Right hindlimb (tissue), 1 donor: ENCODE measurements at regions not wholly inside any gene's neighbourhood (a gene's known extent, or its start where the extent isn't known, plus 50 kb on each side); places are given as distances from the start of the nearest gene placed in this dataset.

ENCODE experiments used
- DNase-seq: peaks from one replicate; pipeline ENCODE4 v3.0.0-alpha.2; 2018

GRCh38 chr3:99499235-99500158 lies 138.9 kb upstream of the COL8A1 start:
- peak; percentile 42 for DNase-seq

- no peak for DNase-seq
Measured at GRCh38 chr3:99498550-99499234, 139.7 kb upstream of the COL8A1 start.

GRCh38 chr3:99487894-99488293 lies 150.5 kb upstream of the COL8A1 start:
- DNase-seq: no peak

DNA sequence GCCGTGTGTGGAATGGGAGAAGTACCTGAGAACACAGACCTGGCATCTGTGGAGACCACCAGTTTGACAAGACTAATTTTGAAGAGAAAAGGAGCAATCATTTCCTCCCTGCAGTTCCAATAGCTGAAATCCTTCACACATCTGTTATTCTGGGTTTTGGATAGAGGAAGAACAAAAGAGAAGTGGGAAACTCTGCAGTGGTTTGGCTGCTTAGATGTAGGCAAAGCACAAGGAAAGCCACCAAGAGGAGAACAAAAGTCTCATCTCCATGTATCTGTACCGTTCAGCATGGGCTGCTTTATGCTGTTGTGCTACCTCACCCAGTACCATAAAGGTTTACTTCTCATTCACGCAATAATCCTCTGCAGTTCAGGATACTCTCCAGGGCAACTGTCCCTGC lies 153.1 kb upstream of the COL8A1 start:
- DNase-seq: no peak

DNA sequence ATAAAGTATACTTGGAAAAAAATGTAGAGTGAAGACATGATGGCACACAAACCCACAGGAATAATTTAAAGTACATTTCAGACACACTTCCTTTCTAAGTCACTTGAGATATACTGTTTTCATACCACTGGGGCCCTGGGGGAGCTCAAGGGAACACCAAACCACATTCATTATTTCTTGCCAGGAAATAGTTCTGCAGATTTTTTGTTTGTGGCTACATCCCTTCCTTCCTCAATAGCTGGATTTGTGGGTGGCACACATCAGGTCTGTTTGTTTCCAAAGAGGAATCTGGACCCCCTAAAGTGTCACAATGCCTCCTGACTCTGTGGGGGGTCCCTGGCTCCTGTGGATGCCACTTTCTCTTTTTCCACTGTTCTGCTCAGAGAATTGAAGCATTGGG lies 153.5 kb upstream of the COL8A1 start:
- no peak for DNase-seq

DNA sequence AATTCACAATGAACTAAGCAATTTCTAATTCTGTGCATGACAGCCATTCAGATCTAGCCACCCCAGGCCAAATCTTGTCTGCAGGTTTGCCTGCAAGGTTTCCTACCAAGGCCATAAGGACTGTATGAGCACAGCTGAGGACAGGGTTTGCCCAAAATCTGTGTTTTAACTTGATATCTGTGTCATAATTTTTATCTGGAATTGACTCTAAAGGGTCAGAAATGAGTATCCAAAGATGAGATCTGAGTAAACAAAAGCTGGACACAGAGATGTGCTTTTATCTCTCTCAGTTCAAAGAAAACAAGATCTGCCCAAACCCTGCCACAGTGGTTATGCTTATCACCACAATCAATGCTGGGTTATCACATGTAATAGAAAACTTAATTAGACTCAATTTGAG lies 154.6 kb upstream of the COL8A1 start:
- DNase-seq: no peak

GRCh38 chr3:99482191-99482590 lies 156.2 kb upstream of the COL8A1 start:
- DNase-seq: no peak

DNA sequence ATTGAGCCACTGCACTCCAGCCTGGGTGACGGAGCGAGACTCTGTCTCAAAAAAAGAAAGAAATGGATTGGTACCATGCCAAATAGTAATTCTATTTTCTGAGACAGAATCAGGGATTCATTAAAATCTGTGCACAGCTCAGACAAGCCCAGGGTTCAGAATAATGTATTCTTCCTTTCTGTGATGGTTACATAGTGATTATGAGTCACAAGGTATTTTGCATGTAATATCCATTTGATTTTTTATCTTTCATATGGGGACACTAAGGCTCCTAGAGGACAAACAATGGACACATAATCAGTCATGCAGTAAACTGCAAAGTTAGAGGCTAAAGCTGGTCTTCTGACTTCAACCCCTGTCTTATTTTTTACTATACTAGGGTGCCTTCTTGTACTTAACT lies 156.8 kb upstream of the COL8A1 start:
- DNase-seq: no peak

DNA sequence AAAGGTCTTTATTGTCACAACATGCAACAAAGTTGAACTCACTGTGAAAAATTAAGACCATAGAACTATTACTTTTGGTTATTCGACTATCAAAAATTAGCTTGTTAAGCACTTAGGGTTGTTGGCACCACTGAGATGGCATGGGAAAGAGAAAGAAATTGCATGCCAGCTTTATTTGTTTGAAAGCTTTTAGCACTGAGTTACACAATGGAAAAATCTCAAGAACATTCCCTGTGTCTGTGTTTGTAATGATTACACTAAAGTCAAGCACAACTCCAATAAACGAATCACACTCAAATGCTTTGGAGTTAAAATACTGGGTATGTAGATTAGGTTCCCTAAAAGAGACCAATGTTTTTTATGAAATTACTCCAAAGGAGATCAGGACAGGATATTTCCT lies 158.6 kb upstream of the COL8A1 start:
- DNase-seq: no peak

DNA sequence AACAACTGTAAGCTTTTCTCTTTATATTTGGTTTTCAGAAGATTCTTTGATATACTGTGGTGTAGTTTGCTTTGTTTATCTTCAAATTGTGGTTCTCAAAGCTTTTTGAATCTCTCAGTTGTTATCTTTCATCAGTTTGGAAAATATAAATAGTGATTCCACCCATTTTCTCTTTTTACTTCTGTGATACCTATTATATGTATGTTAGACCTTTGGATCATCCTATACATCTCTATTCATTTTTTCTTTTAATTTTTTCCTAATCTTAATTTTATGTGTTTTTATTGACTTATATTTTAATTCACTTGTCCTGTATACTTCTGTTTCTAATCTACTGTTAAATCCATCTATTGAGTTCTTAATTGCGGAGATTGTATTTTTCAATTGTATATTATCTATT lies 160.7 kb upstream of the COL8A1 start:
- no peak for DNase-seq

- DNase-seq: no peak
Measured at GRCh38 chr3:99475229-99475628, 163.2 kb upstream of the COL8A1 start.

DNA sequence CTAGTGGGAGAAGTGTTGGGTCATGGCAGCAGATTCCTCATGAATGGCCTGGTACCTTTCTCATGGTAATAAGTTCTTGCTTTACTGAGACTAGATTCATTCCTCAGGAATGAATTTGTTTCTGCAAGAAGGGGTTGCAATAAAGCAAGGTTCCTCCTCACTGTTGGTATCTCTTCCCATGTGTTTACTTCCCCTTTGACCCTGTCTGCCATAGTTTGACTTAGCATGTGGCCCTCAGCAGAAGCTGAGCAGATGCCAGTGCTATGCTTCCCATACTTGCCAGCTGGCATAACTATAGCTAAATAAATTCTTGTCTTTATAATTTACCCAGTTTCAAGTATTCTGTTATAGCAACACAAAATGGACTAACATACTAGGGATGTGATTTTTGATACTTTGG lies 163.6 kb upstream of the COL8A1 start:
- no peak for DNase-seq

GRCh38 chr3:99473321-99473751 lies 165.1 kb upstream of the COL8A1 start:
- DNase-seq: no peak

- DNase-seq: no peak
Measured at GRCh38 chr3:99472385-99472784, 166.0 kb upstream of the COL8A1 start.

- no peak for DNase-seq
Measured at GRCh38 chr3:99471353-99472323, 166.8 kb upstream of the COL8A1 start.

DNA sequence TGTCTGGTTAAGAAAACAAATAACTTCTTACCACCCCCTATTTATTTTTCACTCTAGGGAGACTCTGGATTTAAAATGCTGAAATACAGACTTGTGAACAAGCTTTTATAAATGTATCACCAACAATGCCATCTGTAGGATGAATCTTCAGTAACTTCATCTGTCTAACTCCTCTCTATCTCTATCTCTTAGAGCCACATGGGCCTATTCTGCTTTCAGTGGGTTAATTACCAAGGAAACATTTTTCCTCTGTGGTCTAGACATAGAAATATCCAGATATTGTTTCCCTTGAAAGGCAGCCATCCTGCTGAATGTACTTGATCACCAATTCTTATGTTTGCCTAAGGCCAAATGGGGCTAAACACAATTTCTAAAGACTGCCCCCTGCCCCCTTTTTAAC lies 167.6 kb upstream of the COL8A1 start:
- no peak for DNase-seq

- no peak for DNase-seq
Measured at GRCh38 chr3:99468918-99469317, 169.5 kb upstream of the COL8A1 start.

- DNase-seq: no peak
Measured at GRCh38 chr3:99467420-99467819, 171.0 kb upstream of the COL8A1 start.

GRCh38 chr3:99466331-99466730 lies 172.1 kb upstream of the COL8A1 start:
- DNase-seq: no peak

GRCh38 chr3:99458013-99458412 lies 180.4 kb upstream of the COL8A1 start:
- DNase-seq: no peak

- no peak for DNase-seq
Measured at GRCh38 chr3:99442599-99442998, 195.8 kb upstream of the COL8A1 start.

- DNase-seq: no peak
Measured at GRCh38 chr3:99439892-99440291, 198.5 kb upstream of the COL8A1 start.

- DNase-seq: no peak
Measured at GRCh38 chr3:99434190-99434589, 204.2 kb upstream of the COL8A1 start.
